ENCODE measurements at regions not wholly inside any gene's neighbourhood (a gene's known extent, or its start where the extent isn't known, plus 50 kb on each side); places are given as distances from the start of the nearest gene placed in this dataset.

DNA sequence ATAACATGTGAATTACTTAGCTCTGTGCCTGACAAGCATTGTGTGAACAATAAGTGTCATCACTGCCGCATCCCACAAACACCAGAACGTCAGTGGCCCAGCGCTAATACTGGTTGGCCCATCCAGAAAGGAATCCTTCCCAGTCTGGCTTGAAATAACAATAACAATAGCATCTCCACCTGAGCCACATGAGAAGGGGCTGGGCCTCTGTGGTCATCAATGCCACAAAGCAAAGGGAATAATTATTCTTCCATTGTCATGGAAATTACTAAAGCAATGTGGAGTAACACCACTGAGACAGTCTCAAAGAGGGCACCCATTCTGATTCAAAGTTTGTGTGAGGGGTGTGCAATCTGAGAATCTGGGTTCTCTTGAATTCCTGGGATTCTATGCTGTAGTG lies 105.7 kb upstream of the INHBA start:
- ChIA-PET POLR2A (interaction anchor here (1.2 kb wide), 1 partner anchor 73 kb away, joined by 3 read pairs; no protein-coding TSS in a partner anchor), RAD21 (ENCODE audit: unreplicated experiment) (interaction anchor here (4.0 kb wide), 1 partner anchor 74 kb away, joined by 36 read pairs; no protein-coding TSS in a partner anchor), CTCF (interaction anchor here (1.6 kb wide), 1 partner anchor 71 kb away, joined by 4 read pairs; no protein-coding TSS in a partner anchor), SMC1A (ENCODE audit: uncharacterized antibody, unreplicated experiment) (interaction anchor here (1.0 to 3.9 kb wide), 3 partner anchors 15 to 132 kb away, joined by 3 to 27 read pairs (median 8); no protein-coding TSS in a partner anchor)
- Histone ChIP-seq H3K27me3 (replicated peaks in 1 of 2; ENCODE audit: control insufficient read depth in 2 of 2, insufficient read depth in 2 of 2, low read length in 1 of 2) (no peaks in the 10 kb centered on the region), H3K79me2 (ENCODE audit: control insufficient read depth, insufficient read depth, low read length) (no peaks in the 10 kb centered on the region), H3K27ac (ENCODE audit: control insufficient read depth, insufficient read depth) (no peak overlapping the region), H3K4me3 (no peak overlapping the region), H3K9ac (ENCODE audit: control insufficient read depth, insufficient read depth, low read length) (no peak overlapping the region), H4K20me1 (ENCODE audit: control insufficient read depth, insufficient read depth) (no peaks in the 10 kb centered on the region), H3K9me3 (replicated peaks; ENCODE audit: control insufficient read depth, insufficient read depth, low read length) (peaks cover 13% of the 10 kb centered on the region; the same call in 2 of the 3 replicates), H2AFZ (ENCODE audit: control insufficient read depth, low read depth, low read length) (no peak overlapping the region), H3K4me1 (ENCODE audit: control insufficient read depth, insufficient read depth, low read length) (peaks cover 19% of the 10 kb centered on the region), H3K4me2 (ENCODE audit: control insufficient read depth, insufficient read depth) (no peak overlapping the region), H3K36me3 (ENCODE audit: control insufficient read depth in 2 of 2, insufficient read depth in 2 of 2, low read length in 1 of 2) (no peaks in the 10 kb centered on the region)
- DNase-seq (ENCODE audit: low read depth, low spot score) (no peak), ATAC-seq (no peak), FAIRE-seq (no peak)
- in situ Hi-C loops (cut with MboI): no loop called here
- no TSS peak for BruUV-seq (replicated peaks)
- WGBS (ENCODE audit: insufficient coverage, insufficient replicate concordance, low lambda C conversion rate, missing lambda C conversion rate): 98% methylated on average over 3 of the region's 3 CpGs
- TF ChIP-seq MEF2B (IDR thresholded peaks at IDR 0.05; ENCODE audit: partially characterized antibody, poor library complexity, severe bottlenecking): no peak
- intact Hi-C loops (cut with micrococcal nuclease; ENCODE audit: unreplicated experiment): no loop called here

DNA sequence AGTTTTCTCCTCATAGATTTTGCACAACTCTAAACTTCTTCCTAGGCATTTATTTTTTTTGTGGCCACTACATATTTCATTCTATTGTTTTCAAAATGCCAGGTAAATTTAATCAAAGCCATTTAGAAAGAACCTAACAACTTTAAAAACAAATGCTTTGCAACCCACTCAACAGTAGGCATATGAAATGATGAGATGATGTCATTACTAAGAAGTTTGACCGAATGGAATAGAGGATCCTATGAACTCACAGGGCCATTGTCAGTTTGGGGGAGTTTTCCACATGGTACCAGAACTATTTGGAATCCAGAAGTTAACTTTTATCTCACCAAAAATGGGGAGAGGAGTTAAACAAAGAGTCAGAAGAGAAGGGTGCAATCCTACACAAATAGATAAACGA lies 100.7 kb upstream of the INHBA start:
- no peaks in the 10 kb centered on the region for H3K79me2 ChIP-seq (ENCODE audit: control insufficient read depth, insufficient read depth, low read length)
- H2AFZ ChIP-seq (ENCODE audit: control insufficient read depth, low read depth, low read length): no peak overlapping the region
- no peak overlapping the region for H3K9ac ChIP-seq (ENCODE audit: control insufficient read depth, insufficient read depth, low read length)
- DNase-seq (ENCODE audit: low read depth, low spot score): no peak
- H3K4me2 ChIP-seq (ENCODE audit: control insufficient read depth, insufficient read depth): no peak overlapping the region
- 18% methylated on average over 2 of the region's 2 CpGs for WGBS (ENCODE audit: insufficient coverage, insufficient replicate concordance, low lambda C conversion rate, missing lambda C conversion rate)
- POLR2A ChIA-PET: no interaction called here
- TF ChIP-seq ATF7 (IDR thresholded peaks at IDR 0.05; ENCODE audit: low read depth): peak; percentile 51
- no peak for TF ChIP-seq KLF5 (IDR thresholded peaks at IDR 0.05; ENCODE audit: partially characterized antibody)
- no peak for TF ChIP-seq ZNF207 (IDR thresholded peaks at IDR 0.05; ENCODE audit: borderline replicate concordance)
- TF ChIP-seq SPI1 (IDR thresholded peaks at IDR 0.05; ENCODE audit: borderline replicate concordance, insufficient read depth, low read depth, low read length): no peak
- TF ChIP-seq, protein P1, sequence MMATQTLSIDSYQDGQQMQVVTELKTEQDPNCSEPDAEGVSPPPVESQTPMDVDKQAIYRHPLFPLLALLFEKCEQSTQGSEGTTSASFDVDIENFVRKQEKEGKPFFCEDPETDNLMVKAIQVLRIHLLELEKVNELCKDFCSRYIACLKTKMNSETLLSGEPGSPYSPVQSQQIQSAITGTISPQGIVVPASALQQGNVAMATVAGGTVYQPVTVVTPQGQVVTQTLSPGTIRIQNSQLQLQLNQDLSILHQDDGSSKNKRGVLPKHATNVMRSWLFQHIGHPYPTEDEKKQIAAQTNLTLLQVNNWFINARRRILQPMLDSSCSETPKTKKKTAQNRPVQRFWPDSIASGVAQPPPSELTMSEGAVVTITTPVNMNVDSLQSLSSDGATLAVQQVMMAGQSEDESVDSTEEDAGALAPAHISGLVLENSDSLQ (IDR thresholded peaks at IDR 0.05): no peak
- no peak for TF ChIP-seq TBL1XR1 (IDR thresholded peaks at IDR 0.05; ENCODE audit: low read depth, low read length)
- no peak for TF ChIP-seq ZNF24 (IDR thresholded peaks at IDR 0.05)
- SMC1A ChIA-PET (ENCODE audit: uncharacterized antibody, unreplicated experiment): interaction anchor here (0.5 to 1.0 kb wide), 2 partner anchors 72 to 92 kb away, joined by 3 read pairs; no protein-coding TSS in a partner anchor
- intact Hi-C loops (cut with micrococcal nuclease; ENCODE audit: unreplicated experiment) (no loop called here), in situ Hi-C loops (cut with MboI) (no loop called here)
- no peak for FAIRE-seq
- H3K27ac ChIP-seq (ENCODE audit: control insufficient read depth, insufficient read depth): no peak overlapping the region
- BruUV-seq (replicated peaks): no TSS peak
- H3K9me3 ChIP-seq (replicated peaks; ENCODE audit: control insufficient read depth, insufficient read depth, low read length): peaks cover 7% of the 10 kb centered on the region; the same call in 2 of the 3 replicates
- no peaks in the 10 kb centered on the region for H3K36me3 ChIP-seq (ENCODE audit: control insufficient read depth in 2 of 2, insufficient read depth in 2 of 2, low read length in 1 of 2)
- H3K4me1 ChIP-seq (ENCODE audit: control insufficient read depth, insufficient read depth, low read length): no peaks in the 10 kb centered on the region
- H4K20me1 ChIP-seq (ENCODE audit: control insufficient read depth, insufficient read depth): no peaks in the 10 kb centered on the region
- no peak for ATAC-seq
- H3K27me3 ChIP-seq (replicated peaks in 1 of 2; ENCODE audit: control insufficient read depth in 2 of 2, insufficient read depth in 2 of 2, low read length in 1 of 2): no peaks in the 10 kb centered on the region
- RAD21 ChIA-PET (ENCODE audit: unreplicated experiment): no interaction called here
- CTCF ChIA-PET: interaction anchor here (1.0 kb wide), 1 partner anchor 140 kb away, joined by 3 read pairs; no protein-coding TSS in a partner anchor
- H3K4me3 ChIP-seq: no peak overlapping the region
